ENCODE measurements at regions not wholly inside any gene's neighbourhood (a gene's known extent, or its start where the extent isn't known, plus 50 kb on each side); places are given as distances from the start of the nearest gene placed in this dataset.

GRCh38 chr16:64892835-64893785 is 228.8 kb downstream of the CDH11 start:
- Histone ChIP-seq H3K27me3 (no peaks in the 10 kb centered on the region), H3K4me3 (no peak overlapping the region), H3K4me1 (no peaks in the 10 kb centered on the region), H3K9me3 (no peaks in the 10 kb centered on the region), H3K27ac (peak overlapping the region in 1 of 5 donors; percentile 10), H3K36me3 (no peaks in the 10 kb centered on the region)
- no peak for TF ChIP-seq EP300 (IDR thresholded peaks at IDR 0.05)
- TF ChIP-seq POLR2AphosphoS5 (IDR thresholded peaks at IDR 0.05) = peak in 1 of 3 donors; percentile 28
- intact Hi-C loops (cut with DNase I; ENCODE audit: low total_unique reads) = no loop called here
- WGBS, 5 donors = 48 to 60% (median 58%) methylated on average over 11 of the region's 11 CpGs
- peak in 1 of 2 donors; percentile 35 for DNase-seq

- no peak for DNase-seq
- WGBS, 5 donors = 56 to 79% (median 76%) methylated on average over 2 of the region's 2 CpGs
- Histone ChIP-seq H3K27ac (no peak overlapping the region), H3K9me3 (no peaks in the 10 kb centered on the region), H3K4me3 (no peak overlapping the region), H3K36me3 (no peaks in the 10 kb centered on the region), H3K4me1 (no peaks in the 10 kb centered on the region), H3K27me3 (no peaks in the 10 kb centered on the region)
- intact Hi-C loops (cut with DNase I; ENCODE audit: low total_unique reads) = no loop called here
- TF ChIP-seq CTCF (IDR thresholded peaks at IDR 0.05) = no peak
- no peak for TF ChIP-seq EP300 (IDR thresholded peaks at IDR 0.05)
- no peak for TF ChIP-seq POLR2A (IDR thresholded peaks at IDR 0.05)
- no peak for TF ChIP-seq POLR2AphosphoS5 (IDR thresholded peaks at IDR 0.05)
These were observed 232.4 kb downstream of the CDH11 start for GRCh38 chr16:64889446-64889845.

- no peak overlapping the region for H3K27ac ChIP-seq
- H3K27me3 ChIP-seq = no peaks in the 10 kb centered on the region
- intact Hi-C loops (cut with DNase I; ENCODE audit: low total_unique reads) = no loop called here
- TF ChIP-seq POLR2AphosphoS5 (IDR thresholded peaks at IDR 0.05) (no peak), POLR2A (IDR thresholded peaks at IDR 0.05) (no peak), EP300 (IDR thresholded peaks at IDR 0.05) (no peak), CTCF (IDR thresholded peaks at IDR 0.05) (no peak)
- peaks cover 0 to under 1% (median 0%) of the 10 kb centered on the region in 4 donors for H3K4me1 ChIP-seq
- H3K9me3 ChIP-seq = no peaks in the 10 kb centered on the region
- H3K4me3 ChIP-seq = no peak overlapping the region
- no peaks in the 10 kb centered on the region for H3K36me3 ChIP-seq
- DNase-seq = no peak
These were observed 234.2 kb downstream of the CDH11 start for GRCh38 chr16:64887651-64888050.

- DNase-seq = peak in 1 of 2 donors; percentile 61
- 60 to 86% (median 81%) methylated on average over 6 of the region's 6 CpGs for WGBS, 5 donors
- H3K36me3 ChIP-seq = no peaks in the 10 kb centered on the region
- peaks cover 0 to 4% (median 0%) of the 10 kb centered on the region in 4 donors for H3K4me1 ChIP-seq
- intact Hi-C loops (cut with DNase I; ENCODE audit: low total_unique reads) = no loop called here
- TF ChIP-seq POLR2AphosphoS5 (IDR thresholded peaks at IDR 0.05) (peak in 1 of 3 donors; percentile 38), EP300 (IDR thresholded peaks at IDR 0.05) (no peak), CTCF (IDR thresholded peaks at IDR 0.05) (no peak)
- no peak overlapping the region for H3K4me3 ChIP-seq
- no peaks in the 10 kb centered on the region for H3K27me3 ChIP-seq
- peak overlapping the region in 1 of 5 donors; percentile 4 for H3K27ac ChIP-seq
- H3K9me3 ChIP-seq = peaks cover 0 to 5% (median 0%) of the 10 kb centered on the region in 4 donors
These were observed 239.6 kb downstream of the CDH11 start for GRCh38 chr16:64882078-64882784.

Data from stomach (tissue), 8 donors.